PC-3 (cell line): ENCODE measurements at regions not wholly inside any gene's neighbourhood (a gene's known extent, or its start where the extent isn't known, plus 50 kb on each side); places are given as distances from the start of the nearest gene placed in this dataset.

Source experiments
- ATAC-seq: fragments of 200-7000 bp; cut with Tn5 transposase; 2 replicates; pipeline ENCODE4 v1.9.1; 2020; ENCODE audit warnings: mild to moderate bottlenecking, moderate library complexity
- BruUV-seq: library from RNA; stranded (reverse); fragments of 400-500 nt; replicated peaks from 2 replicates; lab custom pipeline; 2021; lab: Mats Ljungman, UMichigan
- CTCF ChIA-PET: fragments of 300-600 bp; sonication (Branson Sonifier 250); formaldehyde crosslinking; loops from one replicate; lab custom pipeline; 2022; ENCODE audit warnings: antibody characterized with exemption; lab: Charles Lee
- POLR2A ChIA-PET: fragments of 300-600 bp; sonication (Branson Sonifier 250); formaldehyde crosslinking; loops from one replicate; lab custom pipeline; 2022; ENCODE audit warnings: antibody characterized with exemption; ENCODE audit not compliant: unreplicated experiment; lab: Charles Lee
- DNase-seq: peaks from one replicate; pipeline ENCODE4 v3.0.0-alpha.2; 2015
- H2AFZ ChIP-seq: fragments of 300-600 bp; sonication (generic); 2 replicates; pipeline ENCODE4 v1.6.0; 2016; ENCODE audit warnings: antibody characterized with exemption, low read length
- H3F3A ChIP-seq: fragments of 300-600 bp; sonication (generic); one replicate; pipeline ENCODE4 v1.6.0; 2017; ENCODE audit warnings: antibody characterized with exemption, low read length, control low read depth, mild to moderate bottlenecking; ENCODE audit not compliant: unreplicated experiment
- H3K27ac ChIP-seq: fragments of 300-600 bp; sonication (generic); 2 replicates; pipeline ENCODE4 v1.5.1; 2016; ENCODE audit warnings: mild to moderate bottlenecking, low read length
- H3K27me3 ChIP-seq: fragments of 300-600 bp; sonication (generic); 2 replicates; pipeline ENCODE4 v1.6.1; 2016; ENCODE audit warnings: low read length, mixed read lengths
- H3K36me3 ChIP-seq: fragments of 300-600 bp; sonication (generic); 2 replicates; pipeline ENCODE4 v1.6.1; 2016; ENCODE audit warnings: low read depth, mixed run types, low read length, mixed read lengths
- H3K4me1 ChIP-seq: fragments of 300-600 bp; sonication (generic); 2 replicates; pipeline ENCODE4 v1.5.1; 2016; ENCODE audit warnings: low read length; ENCODE audit not compliant: insufficient read depth
- H3K4me2 ChIP-seq: fragments of 300-600 bp; sonication (generic); 2 replicates; pipeline ENCODE4 v1.6.0; 2016; ENCODE audit warnings: low read length
- H3K4me3 ChIP-seq: fragments of 300-600 bp; sonication (generic); 2 replicates; pipeline ENCODE4 v1.5.1; 2016; ENCODE audit warnings: mild to moderate bottlenecking, low read length, mixed read lengths
- H3K79me2 ChIP-seq: fragments of 300-600 bp; sonication (generic); 2 replicates; pipeline ENCODE4 v1.6.1; 2017; ENCODE audit warnings: low read length, mixed read lengths
- H3K9ac ChIP-seq: fragments of 300-600 bp; sonication (generic); 2 replicates; pipeline ENCODE4 v1.6.0; 2016; ENCODE audit warnings: mild to moderate bottlenecking, low read length
- H3K9me2 ChIP-seq: fragments of 300-600 bp; sonication (generic); replicated peaks from 2 replicates; pipeline ENCODE4 v1.6.1; 2016; ENCODE audit warnings: mixed run types, low read length, mixed read lengths
- H3K9me3 ChIP-seq: fragments of 300-600 bp; sonication (generic); 2 replicates; pipeline ENCODE4 v1.6.1; 2016; ENCODE audit warnings: low read length, mixed read lengths
- H4K20me1 ChIP-seq: fragments of 300-600 bp; sonication (generic); 2 replicates; pipeline ENCODE4 v1.6.1; 2016; ENCODE audit warnings: low read length, mixed read lengths
- CTCF ChIP-seq: fragments of 300-600 bp; sonication (generic); conservative IDR thresholded peaks from 2 replicates; pipeline ENCODE4 v1.5.1; 2017; ENCODE audit warnings: antibody characterized with exemption, low read depth, mild to moderate bottlenecking, low read length
- EZH2 ChIP-seq: fragments of 300-600 bp; sonication (generic); IDR thresholded peaks from one replicate; pipeline ENCODE4 v1.6.1; 2017; ENCODE audit warnings: antibody characterized with exemption, mild to moderate bottlenecking, low read length; ENCODE audit not compliant: unreplicated experiment
- EZH2phosphoT487 ChIP-seq: fragments of 300-600 bp; sonication (generic); IDR thresholded peaks from 2 replicates; pipeline ENCODE4 v1.6.1; 2018; ENCODE audit warnings: mild to moderate bottlenecking, antibody characterized with exemption, low read length, borderline replicate concordance
- intact Hi-C: fragments of 100-400 bp; cut with micrococcal nuclease; formaldehyde crosslinking; loops from 2 replicates; pipeline ENCODE4 v1.9.0; 2023

GRCh38 chr3:126253072-126253471 is 72.7 kb upstream of the ALDH1L1 start:
- Histone ChIP-seq H3K4me2 (no peak overlapping the region), H3K4me3 (no peak overlapping the region), H3K27ac (no peak overlapping the region), H3K79me2 (no peaks in the 10 kb centered on the region), H3F3A (no peaks in the 10 kb centered on the region), H3K9ac (no peak overlapping the region), H3K36me3 (no peaks in the 10 kb centered on the region), H3K9me3 (no peaks in the 10 kb centered on the region), H3K27me3 (0 out of 2 replicates have a peak, but pooled peaks cover 5% of the 10 kb centered on the region), H4K20me1 (no peaks in the 10 kb centered on the region), H3K9me2 (no peaks in the 10 kb centered on the region), H2AFZ (no peak overlapping the region), H3K4me1 (no peaks in the 10 kb centered on the region)
- no TSS peak for BruUV-seq
- TF ChIP-seq EZH2 (no peak), CTCF (no peak), EZH2phosphoT487 (no peak)
- DNase-seq (no peak), ATAC-seq (no peak)
- POLR2A ChIA-PET, result no interaction called here
- CTCF ChIA-PET, result interaction anchor here (0.6 kb wide), 1 partner anchor 13 kb away, joined by 3 read pairs; no protein-coding TSS in a partner anchor
- intact Hi-C loops, result no loop called here

GRCh38 chr3:126252373-126252772 is 72.0 kb upstream of the ALDH1L1 start:
- Histone ChIP-seq H3K79me2 (no peaks in the 10 kb centered on the region), H3K4me1 (no peaks in the 10 kb centered on the region), H3K36me3 (no peaks in the 10 kb centered on the region), H3K4me3 (no peak overlapping the region), H3K27me3 (0 out of 2 replicates have a peak, but pooled peaks cover 5% of the 10 kb centered on the region), H3K9me2 (no peaks in the 10 kb centered on the region), H2AFZ (no peak overlapping the region), H3K9ac (no peak overlapping the region), H3K4me2 (no peak overlapping the region), H4K20me1 (no peaks in the 10 kb centered on the region), H3K9me3 (no peaks in the 10 kb centered on the region), H3K27ac (no peak overlapping the region), H3F3A (no peaks in the 10 kb centered on the region)
- no peak for ATAC-seq
- no TSS peak for BruUV-seq
- POLR2A ChIA-PET, result no interaction called here
- CTCF ChIA-PET, result no interaction called here
- no peak for DNase-seq
- TF ChIP-seq CTCF, result no peak
- no peak for TF ChIP-seq EZH2
- TF ChIP-seq EZH2phosphoT487, result no peak
- intact Hi-C loops, result no loop called here

GRCh38 chr3:126245811-126246727 is 65.7 kb upstream of the ALDH1L1 start:
- no TSS peak for BruUV-seq
- intact Hi-C loops, result no loop called here
- Histone ChIP-seq H3K79me2 (no peaks in the 10 kb centered on the region), H3K4me1 (no peaks in the 10 kb centered on the region), H2AFZ (no peak overlapping the region), H4K20me1 (no peaks in the 10 kb centered on the region), H3K4me3 (no peak overlapping the region), H3F3A (no peaks in the 10 kb centered on the region), H3K27ac (no peak overlapping the region), H3K4me2 (no peak overlapping the region), H3K27me3 (0 out of 2 replicates have a peak, but pooled peaks cover 5% of the 10 kb centered on the region), H3K9me3 (no peaks in the 10 kb centered on the region), H3K9ac (no peak overlapping the region), H3K9me2 (no peaks in the 10 kb centered on the region), H3K36me3 (no peaks in the 10 kb centered on the region)
- ChIA-PET POLR2A (no interaction called here), CTCF (interaction anchor here (0.6 to 0.7 kb wide), 2 partner anchors 76 to 226 kb away, joined by 3 to 4 read pairs; no protein-coding TSS in a partner anchor)
- ATAC-seq (no peak), DNase-seq (peak; percentile 46)
- TF ChIP-seq EZH2 (no peak), CTCF (peak; percentile 55)
